ENCODE measurements at regions not wholly inside any gene's neighbourhood (a gene's known extent, or its start where the extent isn't known, plus 50 kb on each side); places are given as distances from the start of the nearest gene placed in this dataset.

DNA sequence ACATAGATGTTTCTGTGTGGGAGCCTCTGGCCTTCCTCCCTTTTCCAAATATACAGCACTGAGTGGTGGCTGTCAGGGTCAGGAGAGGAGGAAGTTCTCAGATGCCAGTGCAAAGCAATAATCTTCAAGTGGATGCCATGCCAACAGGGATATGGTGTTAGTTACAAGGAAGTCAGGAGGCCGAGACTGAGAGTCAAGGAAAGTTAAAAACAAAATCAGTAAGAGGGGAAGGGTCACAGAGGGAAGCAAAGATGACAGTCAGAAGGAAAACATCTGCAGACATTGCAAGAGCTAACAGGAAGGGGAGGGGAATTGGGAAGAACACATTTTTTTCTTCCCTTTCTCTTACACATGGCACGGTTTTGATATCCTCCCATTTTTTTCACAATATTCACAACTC is 691.4 kb downstream of the ADGRL2 start:
- TF ChIP-seq, protein P1, sequence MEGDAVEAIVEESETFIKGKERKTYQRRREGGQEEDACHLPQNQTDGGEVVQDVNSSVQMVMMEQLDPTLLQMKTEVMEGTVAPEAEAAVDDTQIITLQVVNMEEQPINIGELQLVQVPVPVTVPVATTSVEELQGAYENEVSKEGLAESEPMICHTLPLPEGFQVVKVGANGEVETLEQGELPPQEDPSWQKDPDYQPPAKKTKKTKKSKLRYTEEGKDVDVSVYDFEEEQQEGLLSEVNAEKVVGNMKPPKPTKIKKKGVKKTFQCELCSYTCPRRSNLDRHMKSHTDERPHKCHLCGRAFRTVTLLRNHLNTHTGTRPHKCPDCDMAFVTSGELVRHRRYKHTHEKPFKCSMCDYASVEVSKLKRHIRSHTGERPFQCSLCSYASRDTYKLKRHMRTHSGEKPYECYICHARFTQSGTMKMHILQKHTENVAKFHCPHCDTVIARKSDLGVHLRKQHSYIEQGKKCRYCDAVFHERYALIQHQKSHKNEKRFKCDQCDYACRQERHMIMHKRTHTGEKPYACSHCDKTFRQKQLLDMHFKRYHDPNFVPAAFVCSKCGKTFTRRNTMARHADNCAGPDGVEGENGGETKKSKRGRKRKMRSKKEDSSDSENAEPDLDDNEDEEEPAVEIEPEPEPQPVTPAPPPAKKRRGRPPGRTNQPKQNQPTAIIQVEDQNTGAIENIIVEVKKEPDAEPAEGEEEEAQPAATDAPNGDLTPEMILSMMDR (IDR thresholded peaks at IDR 0.05; ENCODE audit: low read depth, low read length), result no peak
- peak in 1 of 2 donors; percentile 17 for DNase-seq (ENCODE audit: low read depth in 1 of 2, low spot score in 1 of 2)
- H3K4me3 ChIP-seq, result no peak overlapping the region
- no peaks in the 10 kb centered on the region for H3K36me3 ChIP-seq
- H3K4me1 ChIP-seq (ENCODE audit: low read depth), result peaks cover 7% of the 10 kb centered on the region
- peaks cover 5% of the 10 kb centered on the region for H3K9me3 ChIP-seq (ENCODE audit: low read depth)
- H3K27me3 ChIP-seq, result no peaks in the 10 kb centered on the region
- no peak overlapping the region for H3K27ac ChIP-seq

DNA sequence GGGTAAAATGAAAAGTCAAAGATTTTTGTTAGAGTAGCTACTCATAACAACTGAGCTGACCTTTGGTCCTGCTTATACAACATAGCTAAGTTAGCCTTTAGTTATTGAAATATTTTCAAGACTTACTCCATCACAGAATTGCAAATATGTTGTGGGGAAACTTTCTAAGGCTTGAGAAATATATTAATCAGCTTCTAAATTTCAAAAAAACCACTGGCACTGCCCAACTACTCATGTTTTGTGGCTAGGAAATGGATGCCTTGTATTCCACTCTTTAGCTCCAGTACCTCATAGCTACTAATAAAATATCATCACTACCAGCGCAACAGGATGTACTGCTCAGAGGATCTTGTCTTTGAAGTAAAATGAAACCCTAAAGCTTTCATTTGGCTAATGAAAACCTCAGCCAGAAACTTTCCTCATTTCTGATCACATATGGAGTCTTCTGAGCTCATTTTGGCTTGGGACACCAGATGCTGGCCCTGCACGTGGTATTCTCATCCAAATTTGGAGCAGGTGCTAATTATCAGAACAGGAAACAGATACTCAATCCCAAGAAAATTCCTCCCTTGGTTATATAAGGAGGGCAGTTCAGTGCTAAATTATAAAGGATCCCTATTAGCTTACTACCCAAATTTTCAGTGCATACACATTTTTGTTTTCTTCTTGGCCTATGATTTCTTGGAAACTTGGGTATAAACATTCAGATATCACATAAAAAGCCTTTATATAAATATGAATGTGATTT is 690.7 kb downstream of the ADGRL2 start:
- peaks cover 11% of the 10 kb centered on the region for H3K4me1 ChIP-seq (ENCODE audit: low read depth)
- TF ChIP-seq, protein P1 (IDR thresholded peaks at IDR 0.05; ENCODE audit: low read depth, low read length), result no peak
- peaks cover 5% of the 10 kb centered on the region for H3K9me3 ChIP-seq (ENCODE audit: low read depth)
- no peaks in the 10 kb centered on the region for H3K27me3 ChIP-seq
- no peak for DNase-seq (ENCODE audit: low read depth in 1 of 2, low spot score in 1 of 2)
- no peaks in the 10 kb centered on the region for H3K36me3 ChIP-seq
- H3K27ac ChIP-seq, result no peak overlapping the region
- H3K4me3 ChIP-seq, result no peak overlapping the region

DNA sequence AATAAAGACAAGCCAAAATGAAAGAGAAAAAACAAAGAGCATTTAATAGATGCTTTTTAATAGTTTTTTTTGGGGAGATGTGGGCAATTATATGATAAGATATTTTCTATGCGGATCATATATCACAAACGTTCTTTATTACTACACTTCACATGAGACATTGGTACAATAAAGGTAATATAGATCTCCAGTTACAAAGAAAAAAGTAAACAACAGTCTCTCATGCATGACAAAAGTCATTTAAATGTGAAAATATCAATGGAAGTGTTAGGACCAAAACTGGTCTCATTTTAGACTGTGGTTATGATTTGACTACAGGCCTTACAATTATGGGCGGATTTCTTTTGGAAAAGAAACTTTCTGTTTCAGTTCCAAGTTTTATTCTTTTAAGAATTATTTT is 687.0 kb downstream of the ADGRL2 start:
- TF ChIP-seq, protein P1 (IDR thresholded peaks at IDR 0.05; ENCODE audit: low read depth, low read length), result no peak
- Histone ChIP-seq H3K9me3 (ENCODE audit: low read depth) (no peaks in the 10 kb centered on the region), H3K4me3 (no peak overlapping the region), H3K27me3 (no peaks in the 10 kb centered on the region), H3K4me1 (ENCODE audit: low read depth) (peaks cover 13% of the 10 kb centered on the region), H3K27ac (no peak overlapping the region), H3K36me3 (no peaks in the 10 kb centered on the region)
- no peak for DNase-seq (ENCODE audit: low read depth in 1 of 2, low spot score in 1 of 2)

DNA sequence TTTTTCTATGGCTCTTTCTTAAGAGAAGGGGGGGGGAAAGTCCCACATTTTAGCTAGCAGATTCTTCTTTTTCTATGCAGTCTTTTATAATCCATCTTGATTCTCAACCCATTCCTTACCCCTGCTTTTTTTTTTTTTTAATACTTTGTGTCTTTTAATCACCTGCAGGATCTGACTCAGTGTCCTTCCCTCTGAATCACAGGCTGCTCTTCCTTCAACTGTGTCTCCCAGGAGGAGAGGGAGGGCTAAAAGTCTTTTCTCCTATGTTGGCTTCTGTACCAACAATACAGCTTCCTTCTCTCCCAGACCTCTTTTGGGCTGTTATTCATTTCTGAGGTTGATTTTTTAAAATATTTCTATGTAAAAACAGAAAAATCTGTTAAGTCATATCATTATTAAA is 686.2 kb downstream of the ADGRL2 start:
- Histone ChIP-seq H3K4me3 (no peak overlapping the region), H3K36me3 (no peaks in the 10 kb centered on the region), H3K27me3 (no peaks in the 10 kb centered on the region), H3K4me1 (ENCODE audit: low read depth) (peaks cover 7% of the 10 kb centered on the region), H3K9me3 (ENCODE audit: low read depth) (no peaks in the 10 kb centered on the region), H3K27ac (no peak overlapping the region)
- DNase-seq (ENCODE audit: low read depth in 1 of 2, low spot score in 1 of 2), result no peak
- TF ChIP-seq, protein P1 (IDR thresholded peaks at IDR 0.05; ENCODE audit: low read depth, low read length), result no peak

DNA sequence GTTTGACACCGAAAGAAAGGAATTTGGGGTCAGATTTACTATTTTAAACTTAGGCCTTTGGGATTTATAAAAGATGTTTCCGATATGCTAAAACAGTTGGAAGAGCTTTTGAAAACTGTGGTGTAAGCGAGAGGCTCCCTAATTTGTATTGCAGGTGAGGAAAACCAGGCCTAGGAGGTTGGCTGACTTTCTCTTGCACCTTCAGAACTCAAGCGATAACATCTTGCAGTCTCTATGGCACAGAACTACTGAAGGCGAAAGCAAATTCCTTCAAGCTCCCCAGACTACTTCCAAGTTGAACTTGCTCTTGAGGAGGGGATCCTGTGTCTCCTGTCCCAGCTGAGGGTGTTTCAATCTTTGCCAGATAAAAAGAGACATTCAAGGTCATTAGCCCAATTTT is 685.7 kb downstream of the ADGRL2 start:
- H3K27me3 ChIP-seq, result no peaks in the 10 kb centered on the region
- H3K4me1 ChIP-seq (ENCODE audit: low read depth), result peaks cover 6% of the 10 kb centered on the region
- TF ChIP-seq, protein P1 (IDR thresholded peaks at IDR 0.05; ENCODE audit: low read depth, low read length), result no peak
- H3K27ac ChIP-seq, result no peak overlapping the region
- H3K36me3 ChIP-seq, result no peaks in the 10 kb centered on the region
- peak in 1 of 2 donors; percentile 1 for DNase-seq (ENCODE audit: low read depth in 1 of 2, low spot score in 1 of 2)
- H3K4me3 ChIP-seq, result no peak overlapping the region
- no peaks in the 10 kb centered on the region for H3K9me3 ChIP-seq (ENCODE audit: low read depth)
